HFF-Myc (cell line): ENCODE measurements at regions not wholly inside any gene's neighbourhood (a gene's known extent, or its start where the extent isn't known, plus 50 kb on each side); places are given as distances from the start of the nearest gene placed in this dataset.

ENCODE experiments used
- DNase-seq: peaks from one replicate; pipeline ENCODE4 v3.0.0-alpha.2; 2011; ENCODE audit warnings: low read depth; ENCODE audit errors: extremely low read depth
- H3K4me3 ChIP-seq: replicated peaks from 2 replicates; pipeline ENCODE4 v1.5.1; 2011; ENCODE audit warnings: low read depth, mild to moderate bottlenecking, control low read depth, low read length
- TF ChIP-seq, protein P1 (sequence below): IDR thresholded peaks from 2 replicates; pipeline ENCODE4 v1.5.1; 2012; ENCODE audit warnings: mild to moderate bottlenecking, low read depth, low read length, control low read depth; ENCODE audit errors: missing control alignments

DNA sequence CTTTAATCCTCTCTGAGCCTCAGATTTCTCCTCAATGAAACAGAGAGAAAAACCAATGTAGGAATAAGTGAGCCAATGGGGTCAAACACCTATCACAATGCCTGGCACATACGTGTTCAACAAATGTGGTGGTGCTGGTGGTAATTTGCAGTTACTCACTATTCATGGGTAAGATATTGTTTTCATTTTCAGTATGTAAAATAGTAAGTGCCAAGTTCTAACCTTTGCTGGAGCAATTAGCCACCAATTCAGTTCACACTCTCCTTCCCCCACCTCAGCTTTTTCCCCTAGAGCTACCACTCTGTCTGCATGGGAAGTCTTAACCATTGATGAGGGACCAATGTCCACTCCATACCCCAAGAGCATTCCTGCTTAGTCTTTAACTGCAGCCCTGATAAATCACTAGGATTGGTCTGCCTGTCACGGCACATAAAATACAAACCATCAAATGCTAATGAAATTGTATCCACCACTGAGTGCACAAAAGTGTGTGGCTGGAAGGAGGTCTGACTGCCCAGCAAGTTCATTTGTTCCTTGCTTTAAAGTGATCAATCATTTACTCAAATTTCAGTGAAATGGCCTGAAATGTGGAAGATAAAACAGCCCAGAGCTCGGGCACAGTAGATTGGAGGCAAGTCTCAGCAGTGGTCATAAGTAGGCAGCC is 187.4 kb upstream of the API5 start:
- no peak overlapping the region for H3K4me3 ChIP-seq
- DNase-seq: no peak
- TF ChIP-seq, protein P1, sequence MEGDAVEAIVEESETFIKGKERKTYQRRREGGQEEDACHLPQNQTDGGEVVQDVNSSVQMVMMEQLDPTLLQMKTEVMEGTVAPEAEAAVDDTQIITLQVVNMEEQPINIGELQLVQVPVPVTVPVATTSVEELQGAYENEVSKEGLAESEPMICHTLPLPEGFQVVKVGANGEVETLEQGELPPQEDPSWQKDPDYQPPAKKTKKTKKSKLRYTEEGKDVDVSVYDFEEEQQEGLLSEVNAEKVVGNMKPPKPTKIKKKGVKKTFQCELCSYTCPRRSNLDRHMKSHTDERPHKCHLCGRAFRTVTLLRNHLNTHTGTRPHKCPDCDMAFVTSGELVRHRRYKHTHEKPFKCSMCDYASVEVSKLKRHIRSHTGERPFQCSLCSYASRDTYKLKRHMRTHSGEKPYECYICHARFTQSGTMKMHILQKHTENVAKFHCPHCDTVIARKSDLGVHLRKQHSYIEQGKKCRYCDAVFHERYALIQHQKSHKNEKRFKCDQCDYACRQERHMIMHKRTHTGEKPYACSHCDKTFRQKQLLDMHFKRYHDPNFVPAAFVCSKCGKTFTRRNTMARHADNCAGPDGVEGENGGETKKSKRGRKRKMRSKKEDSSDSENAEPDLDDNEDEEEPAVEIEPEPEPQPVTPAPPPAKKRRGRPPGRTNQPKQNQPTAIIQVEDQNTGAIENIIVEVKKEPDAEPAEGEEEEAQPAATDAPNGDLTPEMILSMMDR: no peak

DNA sequence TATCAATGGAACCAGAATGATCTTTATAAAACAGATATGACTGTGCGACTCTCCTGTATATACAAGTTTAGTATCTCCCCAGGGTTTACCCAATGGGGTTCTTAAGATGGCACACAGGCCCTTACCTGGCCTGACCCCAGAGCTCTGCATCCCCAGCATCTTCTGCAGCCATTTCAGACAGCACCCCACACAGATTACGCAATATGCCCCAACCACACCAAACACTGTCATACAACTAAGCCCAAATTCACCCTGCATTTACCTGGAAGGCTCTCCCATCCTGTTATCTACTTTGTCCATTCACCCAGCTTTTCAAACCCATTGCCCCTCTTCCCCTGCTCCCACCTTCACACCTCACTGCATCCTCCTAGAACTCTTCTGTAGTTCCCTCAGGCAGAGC is 182.5 kb upstream of the API5 start:
- H3K4me3 ChIP-seq: no peak overlapping the region
- no peak for DNase-seq
- TF ChIP-seq, protein P1: no peak

DNA sequence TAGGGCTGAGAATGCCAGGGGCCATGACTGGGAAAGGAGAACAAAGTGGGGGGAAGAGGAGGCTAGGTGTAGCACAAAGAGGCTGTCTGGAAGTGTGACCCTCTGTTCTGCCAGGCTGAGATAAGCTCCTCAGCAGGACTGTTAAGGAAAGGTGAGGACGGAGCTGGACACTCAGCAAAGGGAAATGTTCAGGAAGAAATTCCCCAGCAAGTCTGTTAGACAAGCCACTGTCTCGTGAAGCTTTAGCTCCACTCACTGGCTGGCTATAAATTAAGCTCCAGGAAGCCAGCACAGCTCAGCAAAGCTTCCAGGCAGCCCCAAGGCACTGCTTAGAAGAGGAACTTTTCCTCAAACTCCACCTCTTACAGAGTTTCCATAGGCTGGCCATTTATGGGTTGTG is 181.2 kb upstream of the API5 start:
- DNase-seq: no peak
- TF ChIP-seq, protein P1: no peak
- H3K4me3 ChIP-seq: no peak overlapping the region

DNA sequence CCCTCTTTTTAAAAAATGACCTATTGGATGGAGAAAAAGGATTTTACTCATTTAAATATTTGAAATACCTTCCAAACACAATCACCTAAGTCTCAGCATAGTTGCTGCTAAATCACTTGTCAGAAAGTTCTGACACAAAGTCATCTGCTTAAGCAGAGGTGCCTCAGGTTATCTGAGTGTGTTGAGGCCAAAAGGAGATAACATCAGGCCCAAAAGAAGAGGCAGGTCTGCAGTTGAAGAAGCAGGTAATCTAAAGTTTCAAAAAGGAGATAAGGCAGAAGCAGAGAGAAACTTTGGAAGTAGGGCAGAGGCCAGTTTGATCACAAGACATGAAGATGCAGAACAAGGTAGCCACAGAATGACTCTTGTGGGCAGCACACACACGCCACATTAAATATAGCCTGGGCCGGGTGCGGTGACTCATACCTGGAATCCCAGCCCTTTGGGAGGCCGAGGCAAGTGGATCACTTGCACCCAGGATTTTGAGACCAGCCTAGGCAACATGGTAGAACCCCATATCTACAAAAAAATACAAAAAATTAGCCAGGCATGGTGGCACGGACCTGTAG is 175.7 kb upstream of the API5 start:
- TF ChIP-seq, protein P1: no peak
- H3K4me3 ChIP-seq: no peak overlapping the region
- DNase-seq: no peak

DNA sequence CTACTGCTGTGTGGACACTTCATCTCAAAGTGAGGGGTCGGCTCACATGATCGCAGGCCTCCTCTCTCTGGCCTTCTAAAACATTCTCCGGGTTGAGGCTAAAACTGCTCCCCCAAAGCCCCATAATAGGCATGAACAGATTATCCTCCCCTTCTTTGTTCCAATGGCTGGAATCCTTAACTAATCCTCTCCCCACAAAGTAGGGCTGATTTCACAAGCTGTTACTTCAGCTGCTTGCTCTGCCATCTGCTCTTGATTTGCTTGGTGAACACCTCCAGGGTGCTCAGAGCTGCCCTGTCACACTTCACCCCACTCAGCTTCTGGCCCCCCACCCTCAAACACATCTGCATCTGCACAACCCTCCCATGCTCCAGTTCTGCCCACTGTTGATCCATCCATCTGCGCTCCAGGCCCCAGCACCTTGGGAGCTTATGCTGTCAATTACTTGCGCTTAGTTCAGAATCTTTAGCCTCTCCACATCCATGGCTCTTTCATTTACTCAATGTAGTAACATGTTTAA is 173.1 kb upstream of the API5 start:
- H3K4me3 ChIP-seq: no peak overlapping the region
- TF ChIP-seq, protein P1: no peak
- no peak for DNase-seq

DNA sequence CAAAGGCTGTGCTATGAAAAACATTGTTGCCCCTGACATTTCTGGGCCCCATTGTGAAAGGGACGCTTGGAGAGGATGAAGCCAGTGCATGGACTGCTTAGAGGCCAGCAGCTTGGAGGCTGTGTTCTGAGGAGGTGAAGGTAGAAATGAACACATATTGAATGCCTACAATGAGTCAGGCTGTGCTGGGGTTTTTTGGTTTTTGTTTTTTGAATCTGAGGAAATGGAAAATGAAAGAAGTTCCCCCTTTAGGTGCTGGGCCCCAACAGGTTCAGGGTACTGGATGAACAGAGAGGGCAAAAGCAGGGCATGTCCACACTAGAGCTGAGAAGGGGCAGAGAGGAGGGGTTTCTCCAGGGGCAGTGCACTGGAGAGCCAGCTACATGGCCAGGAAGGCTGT is 166.1 kb upstream of the API5 start:
- TF ChIP-seq, protein P1: no peak
- DNase-seq: no peak
- no peak overlapping the region for H3K4me3 ChIP-seq
